ENCODE measurements at regions not wholly inside any gene's neighbourhood (a gene's known extent, or its start where the extent isn't known, plus 50 kb on each side); places are given as distances from the start of the nearest gene placed in this dataset.

DNA sequence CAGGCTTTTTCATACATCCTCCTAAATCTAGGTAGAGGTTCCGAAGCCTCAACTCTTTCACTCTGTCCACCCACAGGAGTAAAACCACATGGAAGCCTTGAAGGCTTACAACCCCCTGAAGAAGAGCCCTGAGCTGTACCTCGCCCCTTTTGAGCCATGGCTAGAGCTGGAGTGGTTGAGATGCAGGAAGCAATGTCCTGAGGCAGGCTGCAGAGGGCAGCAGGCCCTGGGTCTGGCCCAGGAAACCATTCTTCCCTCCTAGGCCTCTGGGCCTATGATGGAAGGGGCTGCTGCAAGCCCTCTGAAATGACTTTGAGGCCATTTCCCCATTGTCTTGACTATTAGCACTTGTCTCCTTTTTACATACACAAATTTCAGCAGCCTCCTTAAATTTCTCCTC, 1503.0 kb downstream of the KCNT2 start:
- Histone ChIP-seq H3K4me3 (ENCODE audit: low read length) (no peak overlapping the region), H3K4me2 (ENCODE audit: low read depth, low read length, poor library complexity, severe bottlenecking) (no peak overlapping the region), H3K36me3 (ENCODE audit: insufficient read depth, low read length) (no peaks in the 10 kb centered on the region), H3K9me2 (replicated peaks; ENCODE audit: insufficient read depth, low read length) (no peaks in the 10 kb centered on the region), H3K79me2 (ENCODE audit: low read length) (no peaks in the 10 kb centered on the region), H3K4me1 (ENCODE audit: low read length) (no peaks in the 10 kb centered on the region), H3K27ac (ENCODE audit: low read length) (no peak overlapping the region), H2AFZ (ENCODE audit: low read length) (no peak overlapping the region), H3K27me3 (ENCODE audit: low read length) (no peaks in the 10 kb centered on the region), H3K9me3 (ENCODE audit: low read length) (peaks cover 29% of the 10 kb centered on the region), H3K9ac (ENCODE audit: low read length) (no peak overlapping the region), H4K20me1 (ENCODE audit: insufficient read depth, low read depth, low read length) (no peaks in the 10 kb centered on the region)
- DNase-seq, result no peak

DNA sequence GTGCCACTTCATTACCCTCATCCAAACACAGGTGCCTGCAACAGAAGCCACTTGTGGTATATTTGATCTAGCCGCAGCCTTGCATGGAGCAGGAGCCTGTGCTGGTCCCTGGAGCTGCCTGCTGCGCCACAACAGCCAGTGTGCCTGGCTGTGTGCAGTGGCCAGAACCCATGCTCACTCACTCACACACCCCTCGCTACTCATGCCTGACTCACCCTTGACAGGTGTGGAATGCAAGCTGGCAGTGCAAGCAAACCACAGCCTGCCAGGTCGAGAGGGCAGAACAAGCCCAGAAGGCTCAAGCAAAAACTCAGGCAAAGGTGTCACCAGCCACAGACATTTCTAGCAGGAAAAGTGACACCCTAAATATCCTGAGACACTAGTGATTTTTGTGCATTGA, 1510.9 kb downstream of the KCNT2 start:
- Histone ChIP-seq H3K9me2 (replicated peaks; ENCODE audit: insufficient read depth, low read length) (no peaks in the 10 kb centered on the region), H3K9me3 (ENCODE audit: low read length) (peaks cover 8% of the 10 kb centered on the region; the same call in 1 of the 2 replicates), H3K4me2 (ENCODE audit: low read depth, low read length, poor library complexity, severe bottlenecking) (no peak overlapping the region), H3K4me1 (ENCODE audit: low read length) (no peaks in the 10 kb centered on the region), H3K36me3 (ENCODE audit: insufficient read depth, low read length) (no peaks in the 10 kb centered on the region), H3K27ac (ENCODE audit: low read length) (no peak overlapping the region), H3K27me3 (ENCODE audit: low read length) (no peaks in the 10 kb centered on the region), H4K20me1 (ENCODE audit: insufficient read depth, low read depth, low read length) (no peaks in the 10 kb centered on the region), H3K4me3 (ENCODE audit: low read length) (no peak overlapping the region), H3K79me2 (ENCODE audit: low read length) (no peaks in the 10 kb centered on the region), H3K9ac (ENCODE audit: low read length) (no peak overlapping the region), H2AFZ (ENCODE audit: low read length) (no peak overlapping the region)
- no peak for DNase-seq

DNA sequence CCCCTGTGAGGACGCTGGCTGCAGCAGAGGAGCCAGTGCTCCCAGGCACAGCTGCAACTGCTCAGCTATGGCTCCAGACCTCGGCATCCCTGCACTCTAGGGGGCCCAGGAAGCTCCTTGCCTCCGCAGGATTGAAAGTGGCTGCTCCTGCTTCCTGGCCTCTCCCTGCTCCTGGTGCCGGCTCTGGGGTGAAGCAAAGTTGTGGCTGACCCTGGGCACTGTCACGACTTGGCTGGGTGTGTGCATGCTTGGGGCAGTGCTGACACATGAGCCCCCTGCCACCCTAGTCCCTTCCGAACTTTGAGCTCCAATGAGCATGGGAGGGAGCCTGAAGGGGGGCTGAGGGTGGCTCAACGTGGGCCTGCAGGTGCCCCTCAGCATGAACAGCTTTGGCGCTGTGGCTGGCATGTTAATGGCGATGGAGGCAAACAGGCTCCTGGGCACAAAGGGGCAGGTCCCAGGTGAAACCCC, 1512.2 kb downstream of the KCNT2 start:
- Histone ChIP-seq H3K9me2 (replicated peaks; ENCODE audit: insufficient read depth, low read length) (no peaks in the 10 kb centered on the region), H3K79me2 (ENCODE audit: low read length) (no peaks in the 10 kb centered on the region), H3K4me3 (ENCODE audit: low read length) (no peak overlapping the region), H3K9ac (ENCODE audit: low read length) (no peak overlapping the region), H3K27ac (ENCODE audit: low read length) (no peak overlapping the region), H2AFZ (ENCODE audit: low read length) (no peak overlapping the region), H3K36me3 (ENCODE audit: insufficient read depth, low read length) (no peaks in the 10 kb centered on the region), H3K27me3 (ENCODE audit: low read length) (no peaks in the 10 kb centered on the region), H3K9me3 (ENCODE audit: low read length) (peaks cover 11% of the 10 kb centered on the region), H4K20me1 (ENCODE audit: insufficient read depth, low read depth, low read length) (no peaks in the 10 kb centered on the region), H3K4me2 (ENCODE audit: low read depth, low read length, poor library complexity, severe bottlenecking) (no peak overlapping the region), H3K4me1 (ENCODE audit: low read length) (no peaks in the 10 kb centered on the region)
- DNase-seq, result no peak

DNA sequence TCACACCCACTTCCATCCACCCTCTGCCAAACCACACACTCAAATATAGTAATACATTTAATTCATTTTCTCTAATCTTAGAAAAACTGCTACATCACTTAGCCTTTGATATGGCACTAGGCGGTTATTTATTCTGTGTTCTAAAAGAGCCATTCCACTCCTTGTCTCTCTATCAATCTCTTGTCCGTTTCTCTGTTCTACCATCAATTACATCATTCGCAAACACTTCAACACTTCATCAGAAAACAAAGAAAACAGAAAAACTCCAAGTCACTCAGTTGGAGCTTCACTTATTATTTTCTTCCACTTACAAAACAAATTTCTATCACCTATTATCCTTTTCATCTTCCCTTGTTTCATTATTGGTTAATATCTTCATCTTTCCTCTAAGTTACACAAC, 1523.0 kb downstream of the KCNT2 start:
- Histone ChIP-seq H3K9me3 (ENCODE audit: low read length) (peaks cover 3% of the 10 kb centered on the region; the same call in 1 of the 2 replicates), H3K27me3 (ENCODE audit: low read length) (no peaks in the 10 kb centered on the region), H2AFZ (ENCODE audit: low read length) (no peak overlapping the region), H3K4me1 (ENCODE audit: low read length) (no peaks in the 10 kb centered on the region), H3K4me3 (ENCODE audit: low read length) (no peak overlapping the region), H4K20me1 (ENCODE audit: insufficient read depth, low read depth, low read length) (no peaks in the 10 kb centered on the region), H3K4me2 (ENCODE audit: low read depth, low read length, poor library complexity, severe bottlenecking) (no peak overlapping the region), H3K36me3 (ENCODE audit: insufficient read depth, low read length) (no peaks in the 10 kb centered on the region), H3K79me2 (ENCODE audit: low read length) (no peaks in the 10 kb centered on the region), H3K9ac (ENCODE audit: low read length) (no peak overlapping the region), H3K9me2 (replicated peaks; ENCODE audit: insufficient read depth, low read length) (no peaks in the 10 kb centered on the region), H3K27ac (ENCODE audit: low read length) (no peak overlapping the region)
- DNase-seq, result no peak

DNA sequence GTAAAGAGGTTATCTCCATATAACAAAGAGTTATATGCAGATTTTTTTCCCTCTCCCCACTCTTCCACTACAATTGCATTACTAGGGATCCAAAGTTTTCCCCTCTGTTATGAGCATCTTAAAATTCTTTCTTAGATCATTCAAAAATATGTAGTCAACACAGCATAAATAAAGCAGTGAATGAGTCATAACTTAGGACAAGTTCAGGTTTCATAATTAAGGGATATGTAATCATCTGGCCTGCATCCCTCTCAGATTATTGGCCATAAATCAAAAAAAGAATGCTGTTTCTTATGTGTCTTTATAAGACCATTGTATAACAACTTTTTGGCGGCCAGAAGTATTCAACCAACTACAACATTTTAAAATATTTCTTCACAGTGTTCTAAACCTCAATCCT, 1526.1 kb downstream of the KCNT2 start:
- Histone ChIP-seq H3K4me1 (ENCODE audit: low read length) (no peaks in the 10 kb centered on the region), H3K36me3 (ENCODE audit: insufficient read depth, low read length) (no peaks in the 10 kb centered on the region), H3K9me2 (replicated peaks; ENCODE audit: insufficient read depth, low read length) (no peaks in the 10 kb centered on the region), H3K27ac (ENCODE audit: low read length) (no peak overlapping the region), H3K4me3 (ENCODE audit: low read length) (no peak overlapping the region), H3K9ac (ENCODE audit: low read length) (no peak overlapping the region), H4K20me1 (ENCODE audit: insufficient read depth, low read depth, low read length) (no peaks in the 10 kb centered on the region), H3K4me2 (ENCODE audit: low read depth, low read length, poor library complexity, severe bottlenecking) (no peak overlapping the region), H3K79me2 (ENCODE audit: low read length) (no peaks in the 10 kb centered on the region), H3K27me3 (ENCODE audit: low read length) (no peaks in the 10 kb centered on the region), H2AFZ (ENCODE audit: low read length) (no peak overlapping the region), H3K9me3 (ENCODE audit: low read length) (no peaks in the 10 kb centered on the region)
- DNase-seq, result no peak

DNA sequence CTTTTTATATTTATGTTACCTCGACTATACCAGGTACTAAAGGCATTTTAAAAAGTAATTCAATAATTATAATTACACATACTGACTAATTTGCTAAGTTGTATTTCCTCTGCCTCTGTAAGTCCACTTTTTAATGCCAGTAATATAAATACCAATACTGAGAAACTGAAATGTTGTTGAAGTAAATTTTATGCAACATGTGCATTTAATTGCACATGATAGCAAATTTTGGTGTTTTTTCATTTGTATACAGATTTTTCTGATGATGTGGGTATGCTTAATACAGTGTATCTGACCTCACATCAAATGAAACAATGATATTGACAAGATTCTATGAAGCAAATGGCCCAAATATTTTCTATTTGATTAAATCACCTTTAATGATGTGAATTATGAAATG, 1531.6 kb downstream of the KCNT2 start:
- H4K20me1 ChIP-seq (ENCODE audit: insufficient read depth, low read depth, low read length), result no peaks in the 10 kb centered on the region
- no peaks in the 10 kb centered on the region for H3K4me1 ChIP-seq (ENCODE audit: low read length)
- H3K4me3 ChIP-seq (ENCODE audit: low read length), result no peak overlapping the region
- no peaks in the 10 kb centered on the region for H3K36me3 ChIP-seq (ENCODE audit: insufficient read depth, low read length)
- H3K27me3 ChIP-seq (ENCODE audit: low read length), result no peaks in the 10 kb centered on the region
- no peaks in the 10 kb centered on the region for H3K79me2 ChIP-seq (ENCODE audit: low read length)
- no peak overlapping the region for H3K27ac ChIP-seq (ENCODE audit: low read length)
- no peak overlapping the region for H3K9ac ChIP-seq (ENCODE audit: low read length)
- H3K4me2 ChIP-seq (ENCODE audit: low read depth, low read length, poor library complexity, severe bottlenecking), result no peak overlapping the region
- no peak overlapping the region for H2AFZ ChIP-seq (ENCODE audit: low read length)
- no peak for DNase-seq
- peaks cover 15% of the 10 kb centered on the region for H3K9me3 ChIP-seq (ENCODE audit: low read length)
- H3K9me2 ChIP-seq (replicated peaks; ENCODE audit: insufficient read depth, low read length), result no peaks in the 10 kb centered on the region

DNA sequence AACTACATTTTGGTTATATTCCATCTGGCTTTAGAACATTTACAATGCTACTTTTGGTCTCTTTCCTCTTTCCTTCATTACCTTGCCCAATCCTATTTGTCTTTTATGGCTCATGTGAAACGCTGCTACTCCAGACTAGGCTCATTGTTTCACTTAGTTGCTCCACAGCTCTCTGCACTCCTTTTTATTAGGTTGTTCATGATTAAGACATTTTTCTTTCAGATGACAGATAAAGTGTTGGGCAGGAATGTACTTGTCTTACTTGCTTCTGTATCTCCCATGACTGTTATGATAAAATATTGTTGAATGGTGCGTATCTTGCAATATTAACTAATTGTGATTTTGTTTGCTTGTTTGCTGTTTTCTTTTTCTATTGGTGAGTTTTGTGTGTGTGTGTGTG, 1532.3 kb downstream of the KCNT2 start:
- Histone ChIP-seq H3K36me3 (ENCODE audit: insufficient read depth, low read length) (no peaks in the 10 kb centered on the region), H4K20me1 (ENCODE audit: insufficient read depth, low read depth, low read length) (no peaks in the 10 kb centered on the region), H2AFZ (ENCODE audit: low read length) (no peak overlapping the region), H3K79me2 (ENCODE audit: low read length) (no peaks in the 10 kb centered on the region), H3K4me1 (ENCODE audit: low read length) (no peaks in the 10 kb centered on the region), H3K9ac (ENCODE audit: low read length) (no peak overlapping the region), H3K9me2 (replicated peaks; ENCODE audit: insufficient read depth, low read length) (no peaks in the 10 kb centered on the region), H3K27ac (ENCODE audit: low read length) (no peak overlapping the region), H3K27me3 (ENCODE audit: low read length) (no peaks in the 10 kb centered on the region), H3K4me2 (ENCODE audit: low read depth, low read length, poor library complexity, severe bottlenecking) (no peak overlapping the region), H3K4me3 (ENCODE audit: low read length) (no peak overlapping the region), H3K9me3 (ENCODE audit: low read length) (peaks cover 20% of the 10 kb centered on the region)
- DNase-seq, result no peak

DNA sequence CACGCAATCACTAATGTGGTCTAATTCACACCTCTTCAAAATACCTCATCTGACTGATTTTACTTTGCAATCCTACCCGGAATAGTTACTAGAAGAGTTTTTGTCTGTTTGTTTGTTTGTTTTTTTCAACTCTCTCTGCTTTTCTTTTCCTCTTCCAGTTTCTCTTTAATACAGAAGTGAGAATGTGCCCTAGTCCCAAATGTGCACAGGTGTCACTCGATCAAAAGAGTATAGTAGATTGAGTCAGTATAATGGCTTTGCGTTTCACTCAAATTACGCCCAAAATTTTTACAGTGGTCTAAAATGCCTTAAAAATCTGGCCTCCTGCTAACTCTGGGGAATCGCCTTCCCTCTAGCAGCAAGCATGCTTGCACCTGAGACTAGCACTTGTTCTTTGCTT, 1536.8 kb downstream of the KCNT2 start:
- Histone ChIP-seq H3K27ac (ENCODE audit: low read length) (no peak overlapping the region), H3K4me2 (ENCODE audit: low read depth, low read length, poor library complexity, severe bottlenecking) (no peak overlapping the region), H3K27me3 (ENCODE audit: low read length) (no peaks in the 10 kb centered on the region), H3K79me2 (ENCODE audit: low read length) (no peaks in the 10 kb centered on the region), H3K9me2 (replicated peaks; ENCODE audit: insufficient read depth, low read length) (no peaks in the 10 kb centered on the region), H3K36me3 (ENCODE audit: insufficient read depth, low read length) (no peaks in the 10 kb centered on the region), H3K9me3 (ENCODE audit: low read length) (peaks cover 20% of the 10 kb centered on the region), H2AFZ (ENCODE audit: low read length) (no peak overlapping the region), H3K4me1 (ENCODE audit: low read length) (no peaks in the 10 kb centered on the region), H3K9ac (ENCODE audit: low read length) (no peak overlapping the region), H4K20me1 (ENCODE audit: insufficient read depth, low read depth, low read length) (no peaks in the 10 kb centered on the region), H3K4me3 (ENCODE audit: low read length) (no peak overlapping the region)
- DNase-seq, result no peak

DNA sequence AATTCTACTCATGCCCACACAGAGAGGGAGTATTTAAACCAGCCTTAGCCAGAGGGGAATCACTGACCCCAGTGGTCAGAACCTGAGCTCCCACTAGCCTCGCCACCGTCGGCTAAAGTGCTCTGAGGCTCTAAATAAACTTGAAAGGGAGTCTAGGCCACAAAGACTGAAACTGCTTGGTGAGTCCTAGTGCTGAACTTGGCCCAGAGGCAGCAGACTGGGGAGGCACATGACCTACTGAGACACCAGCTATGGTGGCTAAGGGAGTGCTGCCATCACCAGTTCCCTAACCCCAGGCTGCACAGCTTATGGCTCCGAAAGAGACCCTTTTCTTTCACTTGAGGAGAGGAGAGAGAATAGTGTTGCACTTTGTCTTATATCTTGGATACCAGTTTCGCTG, 1542.8 kb downstream of the KCNT2 start:
- Histone ChIP-seq H3K27ac (ENCODE audit: low read length) (no peak overlapping the region), H4K20me1 (ENCODE audit: insufficient read depth, low read depth, low read length) (no peaks in the 10 kb centered on the region), H3K4me2 (ENCODE audit: low read depth, low read length, poor library complexity, severe bottlenecking) (no peak overlapping the region), H3K27me3 (ENCODE audit: low read length) (no peaks in the 10 kb centered on the region), H3K4me1 (ENCODE audit: low read length) (no peaks in the 10 kb centered on the region), H3K9ac (ENCODE audit: low read length) (no peak overlapping the region), H3K36me3 (ENCODE audit: insufficient read depth, low read length) (no peaks in the 10 kb centered on the region), H3K79me2 (ENCODE audit: low read length) (no peaks in the 10 kb centered on the region), H2AFZ (ENCODE audit: low read length) (no peak overlapping the region), H3K4me3 (ENCODE audit: low read length) (no peak overlapping the region), H3K9me2 (replicated peaks; ENCODE audit: insufficient read depth, low read length) (no peaks in the 10 kb centered on the region), H3K9me3 (ENCODE audit: low read length) (peaks cover 9% of the 10 kb centered on the region; the same call in 1 of the 2 replicates)
- DNase-seq, result no peak

Measured in Karpas-422 (cell line).